ENCODE measurements at regions not wholly inside any gene's neighbourhood (a gene's known extent, or its start where the extent isn't known, plus 50 kb on each side); places are given as distances from the start of the nearest gene placed in this dataset.

- no peak for DNase-seq (ENCODE audit: insufficient read length, low spot score)
- FAIRE-seq: no peak
Observed at GRCh38 chr13:64441740-64442139, 2788.4 kb downstream of the PCDH9 start.

DNA sequence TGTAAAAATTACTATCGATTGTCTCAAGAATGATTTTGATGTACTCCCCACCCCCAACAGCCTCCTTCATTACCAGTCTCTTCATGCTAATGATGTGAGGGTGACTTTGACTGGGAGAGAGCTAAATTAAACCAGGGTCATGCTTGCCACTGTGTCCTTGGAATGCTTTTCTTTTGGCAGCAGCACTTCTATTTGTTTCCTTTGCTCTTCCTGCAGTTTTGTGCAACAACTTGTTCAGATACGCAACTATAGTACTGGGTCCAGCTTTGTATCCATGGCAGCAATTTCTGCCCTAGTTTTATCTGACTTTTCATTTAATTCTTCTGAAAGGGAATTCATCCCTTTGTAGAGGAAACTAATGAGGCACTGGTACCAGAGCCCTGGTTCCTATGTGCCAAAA, 2792.1 kb downstream of the PCDH9 start:
- FAIRE-seq: no peak
- DNase-seq (ENCODE audit: insufficient read length, low spot score): no peak

DNA sequence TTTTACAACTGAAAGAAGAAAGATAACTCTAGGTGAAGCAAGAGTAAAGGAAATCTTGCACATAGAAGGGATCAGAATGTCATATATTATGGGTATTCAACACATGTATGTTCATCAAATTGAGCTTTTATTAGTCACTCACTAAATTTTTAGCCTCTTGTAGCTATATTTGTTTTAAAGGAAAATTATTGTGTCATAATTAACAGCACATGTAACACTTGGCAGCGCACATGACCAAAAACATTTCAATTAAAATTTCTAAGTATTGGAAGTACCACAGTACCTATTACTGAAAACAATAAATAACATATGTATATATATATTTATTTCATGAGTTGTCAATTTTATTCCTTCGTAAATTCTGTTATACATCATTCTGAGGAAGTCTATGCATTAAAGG, 2800.4 kb downstream of the PCDH9 start:
- no peak for FAIRE-seq

DNA sequence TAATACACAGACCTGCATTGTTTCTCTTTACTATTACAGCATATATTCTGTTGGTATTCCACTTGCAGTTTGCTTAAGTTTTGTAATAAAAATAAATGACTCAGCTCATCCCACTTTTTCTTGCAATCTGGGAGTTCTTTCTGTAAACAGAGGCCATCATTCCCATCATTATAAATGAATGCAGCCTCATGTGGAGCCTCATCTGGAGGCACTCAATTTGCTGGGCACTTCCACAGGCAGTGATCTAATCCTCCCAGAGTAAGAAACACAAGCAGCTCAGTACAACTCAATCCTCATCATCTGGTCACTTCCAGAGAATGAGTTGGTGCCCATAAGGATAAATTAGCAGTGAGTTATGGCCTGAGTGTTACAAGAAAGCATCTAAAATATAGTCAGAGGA, 2801.9 kb downstream of the PCDH9 start:
- FAIRE-seq (no peak), DNase-seq (ENCODE audit: insufficient read length, low spot score) (no peak)

More for the DNA sequence above, 2800.4 kb downstream of the PCDH9 start:
- DNase-seq (ENCODE audit: insufficient read length, low spot score): no peak

GRCh38 chr13:64423467-64423866, 2806.7 kb downstream of the PCDH9 start:
- DNase-seq (ENCODE audit: insufficient read length, low spot score) (no peak), FAIRE-seq (no peak)

- FAIRE-seq (no peak), DNase-seq (ENCODE audit: insufficient read length, low spot score) (no peak)
Observed at GRCh38 chr13:64420181-64420580, 2810.0 kb downstream of the PCDH9 start.

DNA sequence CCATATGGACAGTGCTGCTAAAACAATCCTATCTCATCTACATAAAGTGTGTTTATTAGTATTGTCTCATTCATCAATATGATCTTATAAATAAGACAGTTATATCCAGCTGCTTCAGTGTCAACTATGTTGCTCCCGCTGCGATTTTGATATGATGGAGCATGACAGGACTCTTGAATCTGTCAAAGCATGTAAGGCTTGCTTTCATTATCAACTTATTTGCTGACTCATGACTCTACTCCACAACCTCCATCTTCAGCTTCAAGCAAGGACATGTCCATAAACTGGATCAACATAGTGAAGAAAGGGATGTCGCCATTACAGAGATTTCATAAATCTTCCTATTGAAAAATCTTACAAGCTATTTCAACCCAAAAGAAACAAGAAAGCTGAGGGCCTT, 2812.6 kb downstream of the PCDH9 start:
- DNase-seq (ENCODE audit: insufficient read length, low spot score) (no peak), FAIRE-seq (no peak)

GRCh38 chr13:64414381-64414780, 2815.8 kb downstream of the PCDH9 start:
- FAIRE-seq (no peak), DNase-seq (ENCODE audit: insufficient read length, low spot score) (no peak)

DNA sequence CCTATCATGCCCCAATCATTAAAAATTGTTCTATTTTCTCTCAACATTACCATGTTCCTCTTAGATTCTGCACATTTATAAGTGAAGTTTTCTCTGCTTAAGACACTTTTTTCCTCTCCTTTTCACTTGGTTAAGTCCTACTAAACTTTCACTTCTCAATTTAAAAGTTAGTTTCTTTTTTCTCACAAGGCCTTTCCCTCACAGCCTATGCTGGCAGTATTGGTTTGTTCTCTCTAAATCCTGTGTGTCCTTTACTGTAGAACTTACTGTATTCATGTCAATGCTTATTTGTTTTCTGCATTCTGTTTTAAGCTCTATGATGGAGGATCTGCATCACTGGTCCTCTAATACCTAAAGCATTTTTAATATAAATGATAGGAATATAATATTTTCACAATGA, 2816.6 kb downstream of the PCDH9 start:
- DNase-seq (ENCODE audit: insufficient read length, low spot score) (no peak), FAIRE-seq (no peak)

GRCh38 chr13:64410276-64411053, 2819.7 kb downstream of the PCDH9 start:
- no peak for DNase-seq (ENCODE audit: insufficient read length, low spot score)
- FAIRE-seq: no peak

GRCh38 chr13:64397701-64398100, 2832.4 kb downstream of the PCDH9 start:
- FAIRE-seq (no peak), DNase-seq (ENCODE audit: insufficient read length, low spot score) (no peak)

- FAIRE-seq (no peak), DNase-seq (ENCODE audit: insufficient read length, low spot score) (no peak)
Observed at GRCh38 chr13:64377606-64378005, 2852.5 kb downstream of the PCDH9 start.

DNA sequence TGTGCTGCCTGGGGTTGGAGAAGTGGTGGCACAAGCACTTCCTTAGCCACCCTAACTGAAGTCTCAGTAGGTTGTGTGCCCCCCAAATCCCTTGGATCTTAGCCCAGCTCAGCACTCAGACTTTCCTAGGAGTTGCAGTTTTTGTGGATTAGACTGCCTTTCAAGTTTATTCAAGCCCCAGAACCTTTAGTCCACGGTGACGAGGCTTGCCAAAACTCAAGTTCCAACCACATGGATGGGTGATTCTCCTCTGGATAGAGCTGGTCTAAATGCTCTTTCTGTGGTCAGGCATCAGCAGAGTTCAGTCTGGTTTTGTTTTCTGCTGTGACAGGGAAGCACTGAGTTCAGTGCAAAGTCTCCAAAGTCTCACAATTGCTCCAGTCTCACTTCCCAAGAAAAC, 2858.7 kb downstream of the PCDH9 start:
- DNase-seq (ENCODE audit: insufficient read length, low spot score) (no peak), FAIRE-seq (no peak)

- FAIRE-seq (no peak), DNase-seq (ENCODE audit: insufficient read length, low spot score) (no peak)
Observed at GRCh38 chr13:64371045-64371444, 2859.1 kb downstream of the PCDH9 start.

- DNase-seq (ENCODE audit: insufficient read length, low spot score): no peak
- FAIRE-seq: no peak
Observed at GRCh38 chr13:64369121-64369520, 2861.0 kb downstream of the PCDH9 start.

GRCh38 chr13:64362564-64362963, 2867.6 kb downstream of the PCDH9 start:
- DNase-seq (ENCODE audit: insufficient read length, low spot score): no peak
- no peak for FAIRE-seq

DNA sequence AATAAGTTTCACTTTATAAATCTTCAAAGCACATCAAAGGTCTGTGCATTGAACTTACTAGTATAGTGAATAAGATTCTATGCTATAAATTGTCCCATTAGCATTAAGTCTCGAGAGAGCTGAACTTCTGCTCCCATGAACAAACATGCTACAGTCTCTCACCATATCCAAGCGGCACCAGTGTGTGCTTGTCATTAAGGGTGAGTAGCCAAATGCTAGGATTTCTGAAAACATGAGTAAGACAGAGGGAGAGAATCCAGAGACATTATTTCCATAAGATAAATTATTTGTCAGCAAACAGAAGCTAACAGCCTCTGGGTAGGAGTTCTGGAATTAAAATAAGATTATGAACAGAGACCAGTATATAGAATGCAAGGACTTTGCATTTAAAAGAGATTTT, 2882.5 kb downstream of the PCDH9 start:
- FAIRE-seq (no peak), DNase-seq (ENCODE audit: insufficient read length, low spot score) (no peak)

DNA sequence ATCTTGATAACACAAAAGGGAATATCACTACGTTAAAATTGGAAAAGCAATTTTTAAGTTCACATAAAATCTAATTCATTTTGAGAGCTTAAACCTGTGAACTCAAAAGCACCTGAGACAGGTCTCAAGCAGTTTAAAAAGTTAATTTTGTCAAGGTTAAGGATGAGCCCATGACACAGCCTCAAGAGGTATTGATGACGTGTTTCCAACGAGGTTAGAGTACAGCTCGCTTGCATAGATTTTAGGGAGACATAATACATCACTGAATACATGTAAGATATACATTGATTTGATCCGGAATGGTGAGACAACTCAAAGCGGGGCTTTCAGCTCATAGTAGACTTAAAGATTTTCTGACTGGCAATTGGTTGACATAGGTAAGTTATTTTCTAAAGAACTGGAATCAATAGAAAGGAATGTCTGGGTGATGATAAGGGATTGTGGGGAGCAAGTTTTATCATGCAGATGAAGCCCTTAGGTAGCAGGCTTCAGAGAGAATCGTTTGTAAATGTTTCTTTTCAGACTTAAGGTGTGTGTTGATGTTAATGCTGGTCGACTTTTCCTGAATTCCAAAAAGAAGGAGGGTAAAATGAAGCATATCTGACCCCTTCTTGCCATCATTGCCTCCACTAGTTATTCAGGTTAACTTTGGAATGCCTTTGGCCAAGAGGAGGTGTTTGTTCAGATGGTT, 2890.6 kb downstream of the PCDH9 start:
- no peak for DNase-seq (ENCODE audit: insufficient read length, low spot score)

GRCh38 chr13:64338671-64339070, 2891.5 kb downstream of the PCDH9 start:
- FAIRE-seq (no peak), DNase-seq (ENCODE audit: insufficient read length, low spot score) (no peak)

More for the DNA sequence above, 2890.6 kb downstream of the PCDH9 start:
- FAIRE-seq: no peak

DNA sequence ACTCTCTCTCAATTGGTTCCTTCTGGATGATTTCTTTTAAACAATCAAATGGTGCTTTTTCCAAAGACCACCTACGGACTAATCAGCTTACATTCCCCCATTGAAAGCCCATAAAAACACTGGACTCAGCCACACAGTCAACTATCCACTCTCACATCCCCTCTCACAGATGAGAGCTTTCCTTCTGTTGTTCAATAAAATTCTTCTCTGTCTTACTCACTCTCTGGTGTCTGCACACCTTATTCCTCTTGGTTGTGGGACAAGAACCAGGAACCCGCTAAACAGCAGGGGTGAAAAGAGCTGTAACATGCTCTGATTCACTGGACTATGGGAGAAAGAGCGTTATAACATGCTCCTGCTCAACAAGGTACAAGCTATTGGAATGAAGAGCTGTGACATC, 2896.2 kb downstream of the PCDH9 start:
- FAIRE-seq (no peak), DNase-seq (ENCODE audit: insufficient read length, low spot score) (no peak)

GRCh38 chr13:64332048-64332447, 2898.1 kb downstream of the PCDH9 start:
- DNase-seq (ENCODE audit: insufficient read length, low spot score) (no peak), FAIRE-seq (no peak)

DNA sequence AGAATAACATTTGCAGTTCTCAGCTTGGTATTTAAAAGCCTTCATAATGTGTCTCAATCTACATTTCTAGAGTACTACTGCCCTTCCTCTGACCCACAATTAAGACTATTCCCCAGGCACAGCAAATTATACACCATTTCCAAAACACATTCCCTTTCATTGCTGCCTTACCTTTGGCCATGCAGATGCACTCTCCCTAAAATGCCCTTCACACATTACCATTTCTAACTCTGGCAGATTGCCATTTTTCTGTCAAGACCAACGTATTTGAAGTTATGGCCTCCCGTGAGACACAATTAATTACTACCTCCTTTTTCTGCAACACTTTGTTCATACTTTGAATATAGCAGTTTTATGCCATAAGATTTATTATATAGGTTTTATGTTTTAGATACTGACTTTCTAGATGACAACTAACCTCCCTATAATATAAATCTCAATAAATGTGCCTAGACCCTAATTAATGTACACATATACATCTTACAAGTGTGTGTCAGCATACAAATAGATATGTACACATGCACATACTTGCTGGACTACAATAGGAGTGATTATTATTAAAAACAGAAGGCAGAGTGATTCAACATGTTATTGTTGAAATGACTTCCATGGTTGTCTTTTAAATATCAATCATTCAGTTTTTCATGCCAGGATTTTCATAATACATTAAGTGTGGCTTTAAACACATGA, 2902.5 kb downstream of the PCDH9 start:
- FAIRE-seq (no peak), DNase-seq (ENCODE audit: insufficient read length, low spot score) (no peak)
